HepG2 (cell line): ENCODE measurements at regions not wholly inside any gene's neighbourhood (a gene's known extent, or its start where the extent isn't known, plus 50 kb on each side); places are given as distances from the start of the nearest gene placed in this dataset.

ENCODE experiments used
- ATAC-seq: fragments of 200-7000 bp; cut with Tn5 transposase; 3 replicates; pipeline ENCODE4 v1.9.1; 2020; ENCODE audit warnings: mild to moderate bottlenecking, moderate library complexity
- BruUV-seq: library from RNA; stranded (reverse); fragments of 400-500 nt; replicated peaks from 2 replicates; lab custom pipeline; 2021; lab: Mats Ljungman, UMichigan
- CTCF ChIA-PET: fragments of 300-600 bp; formaldehyde crosslinking; extraction: SDS; loops from one replicate; lab custom pipeline; 2021; ENCODE audit warnings: low total read pairs, inconsistent platforms, low intra/inter-chr PET ratio; lab: Yijun Ruan, JAX
- POLR2A ChIA-PET: fragments of 350-600 bp; sonication (Branson Sonifier 250); formaldehyde crosslinking; loops from one replicate; lab custom pipeline; 2020; ENCODE audit warnings: antibody characterized with exemption, inconsistent platforms; lab: Yijun Ruan, JAX
- DNase-seq: peaks from one replicate; pipeline ENCODE4 v3.0.0-alpha.2; 2015; ENCODE audit warnings: low spot score
- FAIRE-seq: peaks from 3 replicates; lab custom pipeline; 2011; peaks lifted over from hg19 to GRCh38; lab: Jason Lieb, UNC
- H2AFZ ChIP-seq: one replicate; pipeline ENCODE4 v1.6.1; 2011; ENCODE audit warnings: low read length, inconsistent platforms
- H3K27ac ChIP-seq: fragments of 300-600 bp; 3 replicates; pipeline ENCODE4 v1.8.0; 2011; ENCODE audit warnings: mixed run types, mild to moderate bottlenecking, mixed read lengths, low read length, inconsistent platforms; ENCODE audit not compliant: insufficient read depth; ENCODE audit errors: extremely low read length
- H3K27me3 ChIP-seq, 2 experiments: fragments of 200-600 bp in 1 of 2; 2 replicates in 1 of 2; 3 replicates in 1 of 2; pipeline versions ENCODE4 v1.6.0 to v1.8.0; 2011; ENCODE audit warnings: low read length in 2 of 2, mild to moderate bottlenecking in 2 of 2, moderate library complexity in 2 of 2, inconsistent platforms in 1 of 2; ENCODE audit not compliant: insufficient read depth in 2 of 2, control insufficient read depth in 1 of 2
- H3K36me3 ChIP-seq, 2 experiments: fragments of 200-600 bp in 1 of 2; replicated peaks in 1 of 2; 2 replicates in 1 of 2; 3 replicates in 1 of 2; pipeline versions ENCODE4 v1.5.1 to v1.8.0; 2011; ENCODE audit warnings: low read length in 2 of 2, inconsistent platforms in 1 of 2; ENCODE audit not compliant: insufficient read depth in 2 of 2, control insufficient read depth in 1 of 2
- H3K4me1 ChIP-seq: 2 replicates; pipeline ENCODE4 v1.5.1; 2012; ENCODE audit warnings: low read length, inconsistent platforms; ENCODE audit not compliant: insufficient read depth
- H3K4me2 ChIP-seq: 2 replicates; pipeline ENCODE4 v1.6.0; 2011; ENCODE audit warnings: low read depth, low read length, inconsistent platforms
- H3K4me3 ChIP-seq, 3 experiments: fragments of 200-600 bp in 1 of 3; sonication (generic), shearing (Covaris generic) in 1 of 3; replicated peaks in 1 of 3; 2 replicates each; pipeline ENCODE4 v1.5.1; 2011 to 2016; ENCODE audit warnings: low read length in 3 of 3, inconsistent platforms in 2 of 3, low read depth in 2 of 3, mild to moderate bottlenecking in 2 of 3, control low read depth in 1 of 3, mixed read lengths in 1 of 3; ENCODE audit not compliant: insufficient read depth in 1 of 3
- H3K79me2 ChIP-seq: one replicate; pipeline ENCODE4 v1.6.1; 2011; ENCODE audit warnings: low read length, inconsistent platforms; ENCODE audit not compliant: insufficient read depth
- H3K9ac ChIP-seq: 2 replicates; pipeline ENCODE4 v1.6.0; 2011; ENCODE audit warnings: mild to moderate bottlenecking, low read depth, low read length, inconsistent platforms; ENCODE audit not compliant: insufficient read depth
- H3K9me3 ChIP-seq: 2 replicates; pipeline ENCODE4 v1.5.1; 2012; ENCODE audit warnings: mild to moderate bottlenecking, low read length
- H4K20me1 ChIP-seq: 2 replicates; pipeline ENCODE4 v1.6.0; 2011; ENCODE audit warnings: inconsistent platforms, mild to moderate bottlenecking, low read length, moderate library complexity; ENCODE audit not compliant: insufficient read depth
- MXI1 ChIP-seq: IDR thresholded peaks from 3 replicates; pipeline ENCODE4 v1.6.1; 2012; ENCODE audit warnings: low read depth, low read length, inconsistent platforms, borderline replicate concordance
- WGBS: methylation state at CpG from one replicate; pipeline ENCODE4 v1.1.6; 2017; ENCODE audit warnings: low lambda C conversion rate; 5-methylcytosine and 5-hydroxymethylcytosine counted together
- in situ Hi-C: cut with HindIII; loops from 2 replicates; pipeline ENCODE4 v1.10.0; 2017; ENCODE audit warnings: low pct_unique_long_range_greater_than_20kb; ENCODE audit not compliant: extremely low pct_ligation_motif_present
- intact Hi-C: fragments of 100-400 bp; cut with micrococcal nuclease; formaldehyde crosslinking; loops from one replicate; pipeline ENCODE4 v1.10.0; 2022; ENCODE audit not compliant: unreplicated experiment
- TF ChIP-seq, protein P1 (sequence below): sonication (generic); formaldehyde crosslinking; IDR thresholded peaks from 2 replicates; pipeline ENCODE4 v1.4.0; 2020; ENCODE audit warnings: missing genetic modification reagents, borderline replicate concordance
- TF ChIP-seq, protein P2 (sequence below): sonication (generic); formaldehyde crosslinking; IDR thresholded peaks from 2 replicates; pipeline ENCODE4 v1.4.0; 2020; ENCODE audit warnings: missing genetic modification reagents

DNA sequence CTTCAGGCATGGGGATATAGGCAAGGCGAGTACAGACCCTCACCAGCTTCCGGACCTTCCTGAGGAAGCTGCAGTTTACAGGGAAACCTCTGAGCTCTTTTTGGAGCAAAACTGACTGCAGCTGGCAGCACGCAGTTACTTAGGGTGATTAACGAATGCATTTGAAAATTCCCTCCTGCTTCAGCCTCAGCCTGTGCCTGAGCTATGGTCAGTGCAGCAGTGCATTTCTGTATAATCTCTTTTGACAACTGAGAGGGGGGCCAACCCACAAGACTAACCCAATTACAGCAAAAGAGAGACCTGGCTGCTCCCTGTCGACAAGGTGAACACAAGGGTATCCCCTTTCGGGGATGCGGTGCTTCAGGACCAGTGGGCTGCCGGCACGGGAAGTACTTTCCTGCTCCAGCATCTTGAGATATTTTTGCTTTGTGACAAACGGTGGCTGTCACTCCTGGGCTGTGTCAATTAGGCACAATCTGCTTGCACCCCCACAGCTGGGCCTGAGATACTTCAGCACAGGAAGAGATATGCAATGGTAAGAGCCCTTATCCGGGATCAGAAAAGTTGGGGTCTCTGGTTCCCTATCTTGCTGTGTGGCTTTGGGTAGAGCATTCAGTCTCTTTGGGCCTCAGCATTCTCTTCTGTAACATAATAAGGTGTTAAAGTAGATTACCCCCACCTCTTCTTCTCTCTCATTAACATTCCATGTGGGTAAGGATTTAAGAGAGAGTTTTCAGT, 141.0 kb downstream of the TMEM17 start (continued):
- TF ChIP-seq, protein P1, sequence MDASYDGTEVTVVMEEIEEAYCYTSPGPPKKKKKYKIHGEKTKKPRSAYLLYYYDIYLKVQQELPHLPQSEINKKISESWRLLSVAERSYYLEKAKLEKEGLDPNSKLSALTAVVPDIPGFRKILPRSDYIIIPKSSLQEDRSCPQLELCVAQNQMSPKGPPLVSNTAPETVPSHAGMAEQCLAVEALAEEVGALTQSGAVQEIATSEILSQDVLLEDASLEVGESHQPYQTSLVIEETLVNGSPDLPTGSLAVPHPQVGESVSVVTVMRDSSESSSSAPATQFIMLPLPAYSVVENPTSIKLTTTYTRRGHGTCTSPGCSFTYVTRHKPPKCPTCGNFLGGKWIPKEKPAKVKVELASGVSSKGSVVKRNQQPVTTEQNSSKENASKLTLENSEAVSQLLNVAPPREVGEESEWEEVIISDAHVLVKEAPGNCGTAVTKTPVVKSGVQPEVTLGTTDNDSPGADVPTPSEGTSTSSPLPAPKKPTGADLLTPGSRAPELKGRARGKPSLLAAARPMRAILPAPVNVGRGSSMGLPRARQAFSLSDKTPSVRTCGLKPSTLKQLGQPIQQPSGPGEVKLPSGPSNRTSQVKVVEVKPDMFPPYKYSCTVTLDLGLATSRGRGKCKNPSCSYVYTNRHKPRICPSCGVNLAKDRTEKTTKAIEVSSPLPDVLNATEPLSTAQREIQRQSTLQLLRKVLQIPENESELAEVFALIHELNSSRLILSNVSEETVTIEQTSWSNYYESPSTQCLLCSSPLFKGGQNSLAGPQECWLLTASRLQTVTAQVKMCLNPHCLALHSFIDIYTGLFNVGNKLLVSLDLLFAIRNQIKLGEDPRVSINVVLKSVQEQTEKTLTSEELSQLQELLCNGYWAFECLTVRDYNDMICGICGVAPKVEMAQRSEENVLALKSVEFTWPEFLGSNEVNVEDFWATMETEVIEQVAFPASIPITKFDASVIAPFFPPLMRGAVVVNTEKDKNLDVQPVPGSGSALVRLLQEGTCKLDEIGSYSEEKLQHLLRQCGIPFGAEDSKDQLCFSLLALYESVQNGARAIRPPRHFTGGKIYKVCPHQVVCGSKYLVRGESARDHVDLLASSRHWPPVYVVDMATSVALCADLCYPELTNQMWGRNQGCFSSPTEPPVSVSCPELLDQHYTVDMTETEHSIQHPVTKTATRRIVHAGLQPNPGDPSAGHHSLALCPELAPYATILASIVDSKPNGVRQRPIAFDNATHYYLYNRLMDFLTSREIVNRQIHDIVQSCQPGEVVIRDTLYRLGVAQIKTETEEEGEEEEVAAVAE (CRISPR knock-in tag), result no peak
- TF ChIP-seq MXI1, result no peak

DNA sequence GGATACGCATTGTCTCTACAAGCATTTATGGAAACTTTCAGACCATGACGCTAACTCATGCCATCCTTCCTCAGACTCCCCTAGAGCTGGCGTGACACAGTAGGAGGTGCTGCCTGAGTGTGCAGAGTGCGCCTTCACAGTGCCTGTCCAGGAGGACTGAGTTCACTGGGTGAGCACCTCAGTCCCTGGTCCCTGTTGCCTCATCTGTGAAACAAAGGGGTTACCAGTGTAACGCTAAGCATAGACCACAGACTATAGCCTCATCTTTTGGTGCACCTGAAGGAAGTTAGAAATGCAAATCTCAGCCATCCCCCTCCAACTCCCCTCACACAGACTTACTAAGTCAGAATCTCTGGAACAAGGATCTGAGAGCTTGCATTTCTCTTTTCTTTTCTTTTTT, 142.8 kb downstream of the TMEM17 start:
- H3K27ac ChIP-seq, result no peak overlapping the region

More for the DNA sequence above, 142.8 kb downstream of the TMEM17 start:
- H3K27me3 ChIP-seq, result peaks cover 0 to 3% of the 10 kb centered on the region in 2 experiments; a peak in 1 of 5 replicates
- H3K36me3 ChIP-seq, result no peaks in the 10 kb centered on the region
- no TSS peak for BruUV-seq
- no peak overlapping the region for H2AFZ ChIP-seq
- ChIA-PET POLR2A (no interaction called here), CTCF (no interaction called here)
- H3K9ac ChIP-seq, result no peak overlapping the region
- 0 out of 2 replicates have a peak, but pooled peaks cover 4% of the 10 kb centered on the region for H3K9me3 ChIP-seq
- 0 out of 3 replicates have a peak, but pooled peaks have one; percentile 23 for ATAC-seq
- intact Hi-C loops, result no loop called here
- no peak overlapping the region for H3K4me3 ChIP-seq
- FAIRE-seq, result no peak
- no peak overlapping the region for H3K4me2 ChIP-seq
- H3K79me2 ChIP-seq, result no peaks in the 10 kb centered on the region
- DNase-seq, result no peak
- 73% methylated on average over 5 of the region's 5 CpGs for WGBS
- no peaks in the 10 kb centered on the region for H3K4me1 ChIP-seq
- H4K20me1 ChIP-seq, result no peaks in the 10 kb centered on the region
- TF ChIP-seq, protein P2, sequence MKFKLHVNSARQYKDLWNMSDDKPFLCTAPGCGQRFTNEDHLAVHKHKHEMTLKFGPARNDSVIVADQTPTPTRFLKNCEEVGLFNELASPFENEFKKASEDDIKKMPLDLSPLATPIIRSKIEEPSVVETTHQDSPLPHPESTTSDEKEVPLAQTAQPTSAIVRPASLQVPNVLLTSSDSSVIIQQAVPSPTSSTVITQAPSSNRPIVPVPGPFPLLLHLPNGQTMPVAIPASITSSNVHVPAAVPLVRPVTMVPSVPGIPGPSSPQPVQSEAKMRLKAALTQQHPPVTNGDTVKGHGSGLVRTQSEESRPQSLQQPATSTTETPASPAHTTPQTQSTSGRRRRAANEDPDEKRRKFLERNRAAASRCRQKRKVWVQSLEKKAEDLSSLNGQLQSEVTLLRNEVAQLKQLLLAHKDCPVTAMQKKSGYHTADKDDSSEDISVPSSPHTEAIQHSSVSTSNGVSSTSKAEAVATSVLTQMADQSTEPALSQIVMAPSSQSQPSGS, result no peak
- in situ Hi-C loops, result no loop called here
